Stimulated activated effector memory CD8-positive, alpha-beta T cell treated with anti-CD3 and anti-CD28 coated beads, Interleukin-12 subunit alpha, Interleukin-12 subunit beta, amount 100 ng/mL, for 72 hours (primary cell): ENCODE measurements at regions not wholly inside any gene's neighbourhood (a gene's known extent, or its start where the extent isn't known, plus 50 kb on each side); places are given as distances from the start of the nearest gene placed in this dataset.
"Not testable (repeated sequence)": the region's sequence is repeated elsewhere in the genome, so short reads cannot be mapped to it uniquely, and the experiment has no call there.

Experiments
- ATAC-seq: fragments of 150-1000 bp; cut with Tn5 transposase; 2 replicates; pipeline ENCODE4 v1.10.0; 2021
- DNase-seq, 2 donors: peaks; one replicate each; pipeline ENCODE4 v3.0.0; 2021 to 2022; ENCODE audit warnings: low spot score in 2 of 2
- H3K27ac Mint-ChIP-seq: one replicate; pipeline ENCODE4 v1.8.0; 2022; ENCODE audit warnings: mild to moderate bottlenecking, mixed read lengths
- H3K36me3 Mint-ChIP-seq: one replicate; pipeline ENCODE4 v1.8.0; 2022; ENCODE audit warnings: mild to moderate bottlenecking, mixed read lengths
- H3K4me1 Mint-ChIP-seq: one replicate; pipeline ENCODE4 v1.8.0; 2022; ENCODE audit warnings: mixed read lengths
- H3K4me3 Mint-ChIP-seq: one replicate; pipeline ENCODE4 v1.8.0; 2022; ENCODE audit warnings: mild to moderate bottlenecking, mixed read lengths
- H3K9me3 Mint-ChIP-seq: one replicate; pipeline ENCODE4 v1.8.0; 2022; ENCODE audit warnings: mixed read lengths

DNA sequence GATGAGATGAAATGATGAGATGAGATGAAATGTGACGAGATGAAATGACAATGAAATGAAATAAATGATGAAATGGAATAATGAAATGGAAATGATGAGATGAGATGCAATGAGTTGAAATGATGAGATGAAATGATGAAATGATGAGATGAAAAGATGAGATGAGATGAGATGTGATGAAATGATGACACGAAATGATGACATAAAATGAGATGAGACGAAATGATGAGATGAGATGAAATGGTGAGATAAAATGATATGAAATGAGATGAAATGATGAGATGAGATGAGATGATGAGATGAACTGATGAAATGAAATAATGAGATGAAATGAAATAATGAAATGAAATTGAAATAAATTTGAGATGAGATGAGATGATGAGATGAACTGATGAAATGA, 232.2 kb downstream of the GOLGA6L6 start:
- H3K36me3 Mint-ChIP-seq, H3K4me1 Mint-ChIP-seq, ATAC-seq, DNase-seq, H3K4me3 Mint-ChIP-seq, H3K9me3 Mint-ChIP-seq, H3K27ac Mint-ChIP-seq: not testable (repeated sequence)

DNA sequence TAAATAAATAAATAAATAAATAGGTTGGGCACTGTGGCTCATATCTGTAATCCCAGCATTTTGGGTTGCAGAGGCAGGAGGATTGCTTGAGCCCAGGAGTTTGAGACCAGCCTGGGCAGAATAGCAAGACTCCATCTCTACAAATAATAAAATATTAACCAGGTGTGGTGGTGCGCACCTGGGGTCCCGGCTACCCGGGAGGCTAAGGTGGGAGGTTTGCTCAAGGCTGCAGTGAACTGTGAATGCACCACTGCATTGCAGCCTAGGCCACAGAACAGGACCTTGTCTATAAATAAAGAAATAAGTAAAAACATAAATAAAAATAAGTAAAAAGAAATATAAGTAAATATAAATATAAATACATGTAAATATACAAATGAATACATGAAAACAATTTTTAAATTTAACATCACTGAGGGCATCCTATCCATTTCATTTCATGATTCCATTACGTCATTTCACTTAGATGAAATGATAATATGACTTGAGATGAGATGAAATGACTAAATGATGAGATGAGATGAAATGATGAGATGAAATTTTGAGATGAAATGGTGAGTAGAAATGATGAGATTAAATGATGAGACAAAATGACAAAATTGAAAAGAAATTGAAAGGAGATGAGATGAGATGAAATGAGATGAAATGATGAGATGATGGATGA, 233.4 kb downstream of the GOLGA6L6 start:
- H3K9me3 Mint-ChIP-seq, H3K36me3 Mint-ChIP-seq, H3K4me1 Mint-ChIP-seq, H3K4me3 Mint-ChIP-seq, DNase-seq, ATAC-seq, H3K27ac Mint-ChIP-seq: not testable (repeated sequence)

DNA sequence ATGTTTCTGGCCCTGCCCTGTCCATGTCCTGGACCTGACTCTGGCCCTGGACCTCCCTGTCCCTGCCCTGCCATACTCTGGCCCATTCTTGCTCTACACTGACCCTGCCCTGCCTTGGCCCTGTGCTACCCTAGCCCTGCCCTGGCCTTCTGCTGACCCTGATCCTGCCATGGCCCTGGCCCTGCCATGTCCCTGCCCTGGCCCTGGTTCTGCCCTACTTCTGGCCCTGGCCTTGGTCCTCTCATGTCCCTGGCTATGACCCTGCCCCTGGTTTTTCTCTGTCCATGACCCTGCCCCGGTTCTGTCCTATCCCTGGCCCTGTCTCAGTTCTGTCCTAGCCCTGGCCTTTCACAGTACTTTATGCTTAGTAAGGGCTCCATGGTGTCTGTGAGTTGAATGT, 234.5 kb downstream of the GOLGA6L6 start:
- ATAC-seq, H3K4me3 Mint-ChIP-seq, H3K4me1 Mint-ChIP-seq, H3K9me3 Mint-ChIP-seq, H3K27ac Mint-ChIP-seq, DNase-seq, H3K36me3 Mint-ChIP-seq: not testable (repeated sequence)

DNA sequence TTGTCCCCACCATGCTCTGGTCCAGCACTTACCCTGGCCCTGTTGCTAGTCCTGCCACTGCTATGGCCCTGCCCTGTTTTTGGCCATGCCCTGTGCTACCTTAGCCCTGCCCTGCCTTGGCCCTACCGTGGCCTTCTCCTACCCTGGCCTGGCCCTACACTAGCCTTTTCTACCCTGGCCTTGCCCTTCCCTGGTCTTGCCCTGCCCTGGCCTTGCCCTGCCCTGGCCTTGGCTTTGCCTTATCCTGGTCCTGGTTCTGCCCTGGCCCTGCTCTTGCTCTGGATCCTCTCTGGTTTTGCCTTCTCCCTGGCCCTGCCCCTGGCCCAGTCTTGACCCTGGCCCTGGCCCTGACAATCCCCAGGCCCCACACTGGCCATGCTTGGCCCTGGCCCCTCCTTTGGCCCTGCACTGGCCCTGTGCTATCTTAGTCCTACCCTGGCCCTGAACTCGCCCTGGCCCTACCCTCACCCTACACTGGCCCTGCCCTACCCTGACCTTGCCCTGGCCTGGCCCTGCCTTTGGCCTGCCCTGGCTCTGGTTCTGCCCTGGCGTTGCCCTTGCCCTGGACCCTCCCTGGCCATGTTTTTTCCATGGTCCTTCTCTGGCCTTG, 235.0 kb downstream of the GOLGA6L6 start:
- not testable (repeated sequence) for H3K27ac Mint-ChIP-seq, H3K9me3 Mint-ChIP-seq, H3K4me3 Mint-ChIP-seq, ATAC-seq, DNase-seq, H3K4me1 Mint-ChIP-seq, H3K36me3 Mint-ChIP-seq

DNA sequence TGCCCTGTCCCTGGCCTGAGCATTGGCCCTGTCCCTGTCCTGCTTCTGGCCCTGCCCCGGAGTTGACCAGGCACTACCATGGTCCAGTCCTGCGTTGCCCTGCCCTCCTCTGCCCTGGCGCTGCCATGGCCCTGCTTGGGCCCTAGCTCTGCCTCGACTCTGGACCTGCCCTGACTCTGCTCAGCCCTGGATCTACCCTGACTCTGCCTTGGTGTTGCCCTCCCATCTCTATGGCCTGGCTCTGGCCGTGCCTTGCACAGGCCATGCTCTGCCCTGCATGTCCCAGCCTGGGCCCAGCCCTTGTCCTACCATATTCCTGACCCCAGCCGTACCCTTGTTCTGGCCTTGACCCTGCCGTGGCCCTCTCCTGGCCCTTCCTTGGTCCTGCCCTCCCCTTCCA, 235.7 kb downstream of the GOLGA6L6 start:
- H3K27ac Mint-ChIP-seq, ATAC-seq, H3K9me3 Mint-ChIP-seq, DNase-seq, H3K4me3 Mint-ChIP-seq, H3K4me1 Mint-ChIP-seq, H3K36me3 Mint-ChIP-seq: not testable (repeated sequence)

DNA sequence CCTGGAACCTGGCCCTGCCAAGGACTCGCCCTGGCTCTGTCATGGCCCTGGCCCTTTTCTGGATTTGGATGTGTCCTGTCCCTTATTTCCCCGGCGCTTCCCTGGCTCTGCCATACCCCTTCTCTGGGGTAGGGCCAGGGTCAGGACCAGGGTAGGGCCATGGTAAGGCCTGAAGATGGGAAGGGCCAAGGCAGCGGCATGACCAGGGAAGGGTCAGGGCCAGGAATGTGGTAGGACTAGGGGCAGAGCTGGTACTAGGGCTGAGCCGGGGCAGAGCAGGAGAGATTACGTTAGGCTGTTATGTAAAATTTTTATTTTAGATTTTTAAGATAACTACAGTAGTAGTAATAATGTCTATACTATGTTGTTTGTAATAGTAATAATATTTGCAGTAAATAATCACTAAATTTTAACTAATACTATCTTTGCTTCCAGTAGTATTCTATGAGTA, 236.6 kb downstream of the GOLGA6L6 start:
- not testable (repeated sequence) for H3K27ac Mint-ChIP-seq, ATAC-seq, H3K36me3 Mint-ChIP-seq, H3K9me3 Mint-ChIP-seq, H3K4me3 Mint-ChIP-seq, H3K4me1 Mint-ChIP-seq, DNase-seq

GRCh38 chr15:20304282-20305014, 237.2 kb downstream of the GOLGA6L6 start:
- H3K4me1 Mint-ChIP-seq, DNase-seq, H3K27ac Mint-ChIP-seq: not testable (repeated sequence)

DNA sequence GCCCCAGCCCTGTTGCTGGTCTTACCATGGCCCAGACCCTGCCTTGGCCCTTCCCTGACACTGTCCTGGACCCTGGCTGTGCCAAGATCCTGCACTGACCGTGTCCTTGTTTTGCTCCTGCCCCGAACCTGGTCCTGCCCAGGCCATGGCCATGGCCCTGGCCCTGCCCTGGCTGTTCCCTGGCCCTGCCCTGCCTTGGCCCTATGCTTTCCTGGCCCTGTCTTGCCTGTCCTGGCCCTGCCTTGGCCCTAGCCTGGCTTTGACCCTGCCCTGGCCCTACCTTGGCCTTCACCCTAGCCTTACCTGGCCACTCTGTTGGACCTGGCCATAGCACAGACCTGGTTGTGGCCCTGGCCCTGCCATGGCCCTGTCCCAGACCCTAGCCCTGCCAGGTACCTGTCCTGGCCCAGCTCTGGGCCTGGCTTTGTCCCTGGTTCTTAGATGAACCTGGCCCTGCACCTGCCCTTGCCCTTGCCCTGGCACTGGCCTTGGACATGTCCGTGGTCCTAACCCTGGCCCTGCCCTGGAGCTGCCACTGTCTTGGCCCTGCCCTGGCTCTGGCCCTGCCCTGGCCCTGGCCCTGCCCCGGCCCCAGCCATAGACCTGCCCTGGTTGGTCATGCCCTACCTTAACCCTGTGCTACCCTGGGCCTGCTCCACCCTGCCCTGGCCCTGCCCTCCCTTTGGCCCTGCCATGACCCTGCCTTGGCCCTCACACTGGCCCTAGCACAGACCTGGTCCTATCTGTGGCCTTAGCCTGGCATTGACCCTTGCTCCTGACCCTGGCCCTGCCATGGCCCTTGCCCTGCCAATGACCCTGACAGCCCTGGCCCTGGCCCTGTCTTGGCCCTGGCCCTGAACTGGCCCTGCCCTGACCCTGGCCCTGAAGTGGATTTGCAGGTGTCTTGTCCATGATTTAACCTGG, 238.1 kb downstream of the GOLGA6L6 start:
- not testable (repeated sequence) for H3K27ac Mint-ChIP-seq, H3K36me3 Mint-ChIP-seq, H3K9me3 Mint-ChIP-seq, H3K4me3 Mint-ChIP-seq, DNase-seq, ATAC-seq, H3K4me1 Mint-ChIP-seq

More at GRCh38 chr15:20304282-20305014, 237.2 kb downstream of the GOLGA6L6 start:
- ATAC-seq, H3K9me3 Mint-ChIP-seq, H3K36me3 Mint-ChIP-seq, H3K4me3 Mint-ChIP-seq: not testable (repeated sequence)

DNA sequence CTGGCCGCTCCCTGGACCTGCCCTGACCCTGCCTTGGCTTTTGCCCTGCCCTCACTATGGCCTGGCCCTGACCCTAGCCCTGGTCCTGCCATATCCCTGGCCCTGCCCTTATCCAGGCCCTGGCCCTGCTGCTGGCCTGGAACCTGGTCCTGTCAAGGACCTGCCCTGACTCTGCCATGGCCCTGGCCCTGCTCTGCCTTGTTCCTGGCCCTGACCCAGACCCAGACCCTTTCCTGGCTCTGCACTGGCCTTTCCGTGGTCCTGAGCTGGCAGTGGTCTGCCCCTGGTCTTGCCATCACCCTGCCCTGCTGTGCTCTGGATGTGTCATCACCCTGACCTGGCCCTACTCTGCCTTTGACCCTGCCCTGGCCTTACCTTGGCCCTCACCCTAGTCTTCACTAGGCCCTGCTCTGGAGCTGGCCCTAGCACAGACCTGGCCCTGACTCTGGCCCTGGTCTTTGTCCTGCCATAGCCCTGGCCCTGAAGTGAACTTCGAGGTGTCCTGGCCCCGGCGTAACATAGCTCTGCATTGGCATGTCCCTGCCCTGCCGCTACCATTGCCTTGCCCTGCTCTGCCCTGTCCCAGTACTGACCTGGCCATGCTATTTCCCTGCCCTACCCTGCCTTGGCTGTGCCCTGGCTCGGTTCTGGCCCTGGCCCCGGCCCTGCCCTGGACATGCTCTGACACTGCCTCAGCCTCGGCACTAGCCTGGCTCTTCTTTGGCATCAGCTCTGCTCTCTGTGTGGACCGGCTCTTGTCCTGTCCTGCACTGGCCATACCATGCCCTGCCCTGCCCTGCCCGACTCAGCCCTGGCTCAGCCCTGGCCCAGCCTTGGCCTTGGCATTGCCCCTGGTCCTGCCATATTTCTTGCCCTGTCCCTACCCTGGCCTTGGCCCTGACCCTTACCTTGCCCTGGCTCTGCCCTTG, 239.2 kb downstream of the GOLGA6L6 start:
- not testable (repeated sequence) for H3K27ac Mint-ChIP-seq, H3K9me3 Mint-ChIP-seq, DNase-seq, H3K36me3 Mint-ChIP-seq, H3K4me3 Mint-ChIP-seq, ATAC-seq, H3K4me1 Mint-ChIP-seq

- ATAC-seq, H3K27ac Mint-ChIP-seq, H3K36me3 Mint-ChIP-seq, H3K4me1 Mint-ChIP-seq, DNase-seq, H3K9me3 Mint-ChIP-seq, H3K4me3 Mint-ChIP-seq: not testable (repeated sequence)
These were observed 240.0 kb downstream of the GOLGA6L6 start for GRCh38 chr15:20301471-20302081.

DNA sequence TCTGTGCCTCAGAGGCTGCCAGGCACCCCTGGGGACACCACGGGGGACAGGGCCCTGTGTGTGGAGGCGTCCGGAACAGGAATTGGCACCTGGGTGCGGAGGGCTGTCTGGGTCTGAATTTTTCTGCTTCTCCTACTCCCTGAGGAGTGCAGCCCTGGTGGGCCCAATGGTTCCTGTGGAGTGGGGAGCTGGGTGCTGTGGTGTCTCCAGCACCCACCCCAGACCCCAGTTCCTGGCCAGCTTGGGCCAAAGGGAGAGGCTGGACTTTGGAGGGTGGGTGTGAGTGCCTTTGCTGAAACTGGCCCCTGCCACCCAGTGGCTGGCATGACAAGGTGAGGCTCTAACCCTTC, 240.6 kb downstream of the GOLGA6L6 start:
- not testable (repeated sequence) for H3K4me1 Mint-ChIP-seq, H3K27ac Mint-ChIP-seq, H3K36me3 Mint-ChIP-seq, DNase-seq, H3K9me3 Mint-ChIP-seq, ATAC-seq, H3K4me3 Mint-ChIP-seq

- H3K4me1 Mint-ChIP-seq, H3K36me3 Mint-ChIP-seq, H3K27ac Mint-ChIP-seq, ATAC-seq, H3K9me3 Mint-ChIP-seq, DNase-seq, H3K4me3 Mint-ChIP-seq: not testable (repeated sequence)
These were observed 241.1 kb downstream of the GOLGA6L6 start for GRCh38 chr15:20300351-20301040.

DNA sequence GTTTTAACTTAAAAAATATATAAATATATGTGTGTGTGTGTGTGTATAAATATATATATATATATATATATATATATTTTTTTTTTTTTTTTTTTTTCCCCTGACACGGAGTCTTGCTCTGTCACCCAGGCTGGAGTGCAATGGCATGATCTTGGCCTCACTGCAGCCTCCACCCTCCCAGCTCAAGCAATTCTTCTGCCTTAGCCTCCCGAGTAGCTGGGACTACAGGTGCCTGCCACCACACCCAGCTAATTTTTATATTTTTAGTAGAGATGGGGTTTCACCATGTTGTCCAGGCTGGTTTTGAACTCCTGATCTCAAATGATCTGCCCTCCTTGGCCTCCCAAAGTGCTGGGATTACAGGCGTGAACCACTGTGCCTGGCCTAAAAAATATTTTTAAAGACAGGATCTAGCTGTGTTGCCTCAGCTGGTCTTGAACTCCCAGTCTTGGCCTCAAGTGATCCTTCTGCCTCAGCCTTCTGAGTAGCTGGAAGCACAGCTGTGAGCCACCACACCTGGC, 243.9 kb downstream of the GOLGA6L6 start:
- not testable (repeated sequence) for ATAC-seq, DNase-seq, H3K27ac Mint-ChIP-seq, H3K36me3 Mint-ChIP-seq, H3K9me3 Mint-ChIP-seq, H3K4me1 Mint-ChIP-seq, H3K4me3 Mint-ChIP-seq
